ENCODE measurements at regions not wholly inside any gene's neighbourhood (a gene's known extent, or its start where the extent isn't known, plus 50 kb on each side); places are given as distances from the start of the nearest gene placed in this dataset.
"Not testable (repeated sequence)": the region's sequence is repeated elsewhere in the genome, so short reads cannot be mapped to it uniquely, and the experiment has no call there.

- H3K27ac Mint-ChIP-seq, result no peak overlapping the region
- H3K4me3 Mint-ChIP-seq, result no peak overlapping the region
- no peaks in the 10 kb centered on the region for H3K4me1 Mint-ChIP-seq
- ATAC-seq (no peak), DNase-seq (no peak)
- H3K9me3 Mint-ChIP-seq, result peaks cover 5 to 19% of the 10 kb centered on the region in 2 donors
- H3K27me3 Mint-ChIP-seq, result no peaks in the 10 kb centered on the region
These were observed 312.9 kb downstream of the ZBBX start for GRCh38 chr3:167066977-167067786.

- ATAC-seq (no peak), DNase-seq (no peak)
- H3K4me1 Mint-ChIP-seq, result no peaks in the 10 kb centered on the region
- no peak overlapping the region for H3K4me3 Mint-ChIP-seq
- H3K27ac Mint-ChIP-seq, result no peak overlapping the region
- H3K9me3 Mint-ChIP-seq, result peaks cover 4 to 10% of the 10 kb centered on the region in 2 donors
- H3K27me3 Mint-ChIP-seq, result no peaks in the 10 kb centered on the region
These were observed 322.5 kb downstream of the ZBBX start for GRCh38 chr3:167057581-167057980.

DNA sequence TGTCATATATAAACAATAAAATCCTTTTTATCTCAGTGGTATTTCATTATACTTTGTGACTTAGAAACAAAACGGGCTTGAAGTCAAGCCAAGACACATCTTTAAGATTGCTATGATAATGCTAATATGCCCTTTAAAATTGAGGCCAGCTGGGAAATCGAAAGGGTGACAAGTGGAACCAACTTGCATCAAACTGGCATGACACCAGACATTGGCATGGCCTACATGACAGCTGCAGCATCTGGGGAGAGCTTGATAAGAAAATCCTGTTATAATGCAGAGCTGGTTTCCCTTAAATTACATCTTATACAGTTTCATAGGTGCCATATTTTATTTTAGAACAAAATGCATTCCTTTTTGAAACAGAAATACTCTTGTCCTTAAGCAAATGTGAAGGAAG is 325.2 kb downstream of the ZBBX start:
- DNase-seq (no peak), ATAC-seq (no peak)
- no peaks in the 10 kb centered on the region for H3K27me3 Mint-ChIP-seq
- no peak overlapping the region for H3K4me3 Mint-ChIP-seq
- H3K27ac Mint-ChIP-seq, result no peak overlapping the region
- H3K4me1 Mint-ChIP-seq, result no peaks in the 10 kb centered on the region
- peaks cover 6 to 7% of the 10 kb centered on the region in 2 donors for H3K9me3 Mint-ChIP-seq

DNA sequence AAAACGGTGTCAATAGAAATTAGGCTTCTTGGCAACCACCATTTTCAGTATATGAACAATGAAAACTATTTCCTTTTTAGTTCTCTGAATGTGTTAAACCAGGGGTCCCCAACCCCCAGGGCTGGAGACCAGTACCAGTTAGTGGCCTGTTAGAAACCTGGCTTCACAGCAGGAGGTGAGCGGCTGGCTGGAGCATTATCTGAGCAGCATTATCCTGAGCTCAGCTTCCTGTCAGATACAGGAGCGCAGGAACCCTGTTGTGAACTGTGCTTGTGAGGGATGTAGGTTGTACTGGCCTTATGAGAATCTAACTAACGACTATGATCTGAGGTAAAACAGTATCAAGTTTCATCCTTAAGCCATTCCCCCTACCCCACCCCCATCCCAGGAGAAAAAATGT is 328.7 kb downstream of the ZBBX start:
- Mint-ChIP-seq H3K27ac (no peak overlapping the region), H3K4me1 (no peaks in the 10 kb centered on the region), H3K9me3 (peaks cover 4 to 8% of the 10 kb centered on the region in 2 donors), H3K4me3 (no peak overlapping the region), H3K27me3 (no peaks in the 10 kb centered on the region)
- no peak for DNase-seq
- ATAC-seq, result no peak

- Mint-ChIP-seq H3K4me3 (no peak overlapping the region), H3K27ac (no peak overlapping the region), H3K4me1 (no peaks in the 10 kb centered on the region), H3K27me3 (no peaks in the 10 kb centered on the region), H3K9me3 (peaks cover 0 to 8% of the 10 kb centered on the region in 2 donors)
- ATAC-seq (no peak), DNase-seq (no peak)
These were observed 346.2 kb downstream of the ZBBX start for GRCh38 chr3:167033866-167034265.

GRCh38 chr3:167032267-167032876 is 347.7 kb downstream of the ZBBX start:
- no peaks in the 10 kb centered on the region for H3K4me1 Mint-ChIP-seq
- H3K27ac Mint-ChIP-seq, result no peak overlapping the region
- peaks cover 0 to 8% of the 10 kb centered on the region in 2 donors for H3K9me3 Mint-ChIP-seq
- no peak overlapping the region for H3K4me3 Mint-ChIP-seq
- DNase-seq, result no peak
- no peaks in the 10 kb centered on the region for H3K27me3 Mint-ChIP-seq
- ATAC-seq, result no peak

DNA sequence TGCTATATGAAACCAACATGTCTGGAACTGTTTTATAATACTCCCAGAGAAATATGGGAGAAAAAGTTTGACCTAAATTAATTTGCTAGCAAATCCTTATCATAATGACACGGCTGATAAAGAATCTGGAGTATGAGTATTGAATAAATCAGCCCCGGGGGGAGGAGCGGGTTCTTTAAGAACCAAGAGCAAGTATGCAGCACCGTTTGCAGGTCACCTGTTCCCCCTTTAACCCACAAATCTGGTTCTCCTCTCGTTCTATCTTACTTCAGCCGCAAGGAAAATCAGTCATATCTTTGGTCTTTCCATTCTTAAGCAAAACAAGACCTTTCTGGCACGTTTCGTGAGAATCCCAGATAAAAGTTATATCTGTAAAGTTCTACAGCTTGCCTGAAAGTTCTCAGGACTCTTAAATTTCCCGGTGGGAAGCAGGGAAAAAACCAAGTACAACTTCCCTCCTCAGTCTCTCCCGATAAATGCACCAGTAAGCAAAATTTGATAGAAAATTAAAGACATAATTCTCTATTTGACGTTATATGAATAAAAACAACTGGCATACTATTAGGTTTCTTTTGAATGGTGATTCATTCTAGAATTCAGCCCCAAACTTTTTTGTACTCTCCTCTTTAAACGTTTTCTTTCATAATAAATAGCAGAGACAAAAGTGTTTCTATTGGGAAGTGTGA is 348.6 kb downstream of the ZBBX start:
- no peak for ATAC-seq
- Mint-ChIP-seq H3K4me3 (no peak overlapping the region), H3K9me3 (peaks cover 0 to 8% of the 10 kb centered on the region in 2 donors), H3K4me1 (no peaks in the 10 kb centered on the region), H3K27ac (no peak overlapping the region), H3K27me3 (no peaks in the 10 kb centered on the region)
- DNase-seq, result no peak

GRCh38 chr3:167030082-167030725 is 349.9 kb downstream of the ZBBX start:
- H3K27ac Mint-ChIP-seq, result no peak overlapping the region
- no peak for ATAC-seq
- H3K27me3 Mint-ChIP-seq, result no peaks in the 10 kb centered on the region
- no peak overlapping the region for H3K4me3 Mint-ChIP-seq
- DNase-seq, result no peak
- H3K4me1 Mint-ChIP-seq, result no peaks in the 10 kb centered on the region
- H3K9me3 Mint-ChIP-seq, result peaks cover 0 to 8% of the 10 kb centered on the region in 2 donors

- ATAC-seq, result not testable (repeated sequence)
These were observed 360.6 kb downstream of the ZBBX start for GRCh38 chr3:167019503-167019902.

GRCh38 chr3:167018591-167019111 is 361.4 kb downstream of the ZBBX start:
- DNase-seq, H3K9me3 Mint-ChIP-seq, H3K27me3 Mint-ChIP-seq, H3K4me3 Mint-ChIP-seq, H3K4me1 Mint-ChIP-seq: not testable (repeated sequence)
- ATAC-seq, result peak; percentile 54
- H3K27ac Mint-ChIP-seq, result peak overlapping the region in 1 of 2 donors; percentile 34

More at GRCh38 chr3:167019503-167019902, 360.6 kb downstream of the ZBBX start:
- H3K9me3 Mint-ChIP-seq, H3K27me3 Mint-ChIP-seq, H3K27ac Mint-ChIP-seq, DNase-seq, H3K4me3 Mint-ChIP-seq, H3K4me1 Mint-ChIP-seq: not testable (repeated sequence)

DNA sequence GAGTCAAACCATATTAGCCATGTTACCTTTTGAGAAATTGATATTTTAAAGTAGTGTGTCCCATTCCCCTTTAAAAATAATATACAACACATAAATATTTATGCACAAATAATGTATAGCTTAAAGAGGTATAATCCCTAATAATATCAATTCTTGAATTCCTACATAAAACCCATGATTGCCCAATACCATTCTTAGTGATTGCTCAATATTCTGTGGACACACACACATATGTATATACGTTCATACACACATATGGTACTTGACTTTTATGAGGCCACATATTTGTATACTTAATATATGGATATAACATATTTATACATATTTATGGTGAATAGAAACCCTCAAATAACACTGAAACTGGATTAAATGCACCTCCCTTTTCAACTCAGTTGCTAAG is 367.4 kb downstream of the ZBBX start:
- Mint-ChIP-seq H3K4me3 (no peak overlapping the region), H3K4me1 (no peaks in the 10 kb centered on the region), H3K9me3 (peaks cover 0 to 12% of the 10 kb centered on the region in 2 donors), H3K27ac (no peak overlapping the region), H3K27me3 (no peaks in the 10 kb centered on the region)
- no peak for DNase-seq
- no peak for ATAC-seq

DNA sequence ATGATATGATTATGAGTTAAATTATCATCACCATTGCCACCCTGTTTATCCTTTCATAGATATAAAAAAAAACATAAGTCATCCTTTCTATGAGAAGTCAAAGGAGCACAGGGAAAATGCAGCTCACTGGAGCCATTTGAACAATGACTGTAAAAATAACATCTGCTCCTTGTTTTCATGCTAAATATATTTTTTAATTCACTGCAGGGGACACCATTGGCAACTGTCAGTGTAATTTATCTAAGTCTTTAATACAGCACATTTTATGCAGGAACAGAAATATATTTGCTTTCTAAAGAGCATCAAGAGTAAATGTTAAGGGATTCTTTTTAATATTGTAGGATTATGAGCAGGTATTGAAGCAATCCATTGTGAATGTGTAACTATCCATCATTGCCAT is 371.3 kb downstream of the ZBBX start:
- Mint-ChIP-seq H3K27ac (peak overlapping the region in 1 of 2 donors; percentile 34), H3K4me3 (no peak overlapping the region), H3K27me3 (no peaks in the 10 kb centered on the region), H3K4me1 (no peaks in the 10 kb centered on the region), H3K9me3 (peaks cover 0 to 19% of the 10 kb centered on the region in 2 donors)
- no peak for ATAC-seq
- DNase-seq, result no peak

DNA sequence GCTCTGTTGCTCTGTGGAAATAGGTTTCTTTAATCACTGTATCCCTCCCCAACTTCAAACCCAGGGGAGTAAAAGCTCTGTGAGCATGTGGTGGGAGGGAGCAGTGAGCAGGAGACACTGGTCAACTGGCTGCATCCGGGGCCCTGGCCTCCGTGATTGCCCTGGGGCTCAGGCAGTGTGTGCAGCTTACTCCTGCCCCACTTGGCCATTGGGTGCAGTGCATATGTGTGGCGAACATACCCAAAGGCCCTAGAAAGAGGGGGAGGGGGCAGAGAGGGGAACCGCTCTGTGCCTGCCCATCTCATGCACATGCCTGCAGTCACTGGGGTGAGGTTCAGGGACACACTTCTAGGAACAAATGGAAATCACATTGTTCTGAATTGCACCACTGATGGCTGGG is 378.7 kb downstream of the ZBBX start:
- Mint-ChIP-seq H3K27ac (no peak overlapping the region), H3K4me3 (no peak overlapping the region), H3K27me3 (no peaks in the 10 kb centered on the region), H3K9me3 (peaks cover 4 to 29% of the 10 kb centered on the region in 2 donors), H3K4me1 (no peaks in the 10 kb centered on the region)
- ATAC-seq, result no peak
- no peak for DNase-seq

- H3K4me3 Mint-ChIP-seq, result no peak overlapping the region
These were observed 387.0 kb downstream of the ZBBX start for GRCh38 chr3:166993015-166993630.

GRCh38 chr3:166986000-166986399 is 394.1 kb downstream of the ZBBX start:
- H3K9me3 Mint-ChIP-seq, result no peaks in the 10 kb centered on the region
- H3K27ac Mint-ChIP-seq, result no peak overlapping the region
- no peak for ATAC-seq
- no peaks in the 10 kb centered on the region for H3K27me3 Mint-ChIP-seq
- H3K4me3 Mint-ChIP-seq, result no peak overlapping the region
- no peak for DNase-seq
- no peaks in the 10 kb centered on the region for H3K4me1 Mint-ChIP-seq

More at GRCh38 chr3:166993015-166993630, 387.0 kb downstream of the ZBBX start:
- Mint-ChIP-seq H3K4me1 (no peaks in the 10 kb centered on the region), H3K27me3 (no peaks in the 10 kb centered on the region), H3K27ac (no peak overlapping the region), H3K9me3 (no peaks in the 10 kb centered on the region)
- no peak for DNase-seq
- ATAC-seq, result no peak

All from stimulated activated naive CD8-positive, alpha-beta T cell treated with anti-CD3 and anti-CD28 coated beads, Interleukin-15, amount 100 ng/mL, for 72 hours (primary cell).